ENCODE measurements at regions not wholly inside any gene's neighbourhood (a gene's known extent, or its start where the extent isn't known, plus 50 kb on each side); places are given as distances from the start of the nearest gene placed in this dataset.
A peak's percentile ranks its signal among the peaks of the same experiment; 100 is the strongest.

GRCh38 chr9:23219471-23219870 is 606.6 kb downstream of the ELAVL2 start:
- H3K4me1 ChIP-seq (ENCODE audit: control insufficient read depth, insufficient read depth, low read length): no peaks in the 10 kb centered on the region
- H3K9me3 ChIP-seq (ENCODE audit: control insufficient read depth, insufficient read depth, low read length): no peaks in the 10 kb centered on the region
- no peak overlapping the region for H3K27ac ChIP-seq (ENCODE audit: low read depth, low read length)
- H3K36me3 ChIP-seq (ENCODE audit: control insufficient read depth, insufficient read depth, low read length): no peaks in the 10 kb centered on the region
- no peaks in the 10 kb centered on the region for H3K27me3 ChIP-seq (ENCODE audit: control insufficient read depth, insufficient read depth, low read length)
- H3K9ac ChIP-seq (ENCODE audit: low read depth, low read length): no peak overlapping the region
- no peak overlapping the region for H3K4me3 ChIP-seq (ENCODE audit: low read depth, low read length)

DNA sequence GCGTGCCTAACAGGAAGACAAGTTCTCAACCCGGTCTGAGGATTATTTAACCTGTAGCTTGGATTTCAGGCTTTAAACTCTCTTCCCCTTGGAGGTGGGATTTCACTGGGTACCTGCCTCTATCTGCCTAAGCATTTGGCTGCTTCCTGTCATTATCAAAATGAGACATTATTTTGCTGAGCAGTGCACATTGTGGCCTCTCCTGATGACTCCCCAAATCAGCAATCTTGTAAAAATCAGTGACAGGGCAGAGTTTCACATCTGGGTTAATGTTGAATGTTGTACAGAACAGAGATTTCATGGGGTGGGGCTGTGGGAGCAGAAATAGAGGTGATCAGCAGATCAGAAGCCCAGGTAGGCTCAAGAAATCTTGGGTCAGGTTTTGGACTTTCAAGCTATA is 605.9 kb downstream of the ELAVL2 start:
- Histone ChIP-seq H3K9ac (ENCODE audit: low read depth, low read length) (no peak overlapping the region), H3K4me1 (ENCODE audit: control insufficient read depth, insufficient read depth, low read length) (no peaks in the 10 kb centered on the region), H3K9me3 (ENCODE audit: control insufficient read depth, insufficient read depth, low read length) (no peaks in the 10 kb centered on the region), H3K27ac (ENCODE audit: low read depth, low read length) (no peak overlapping the region), H3K4me3 (ENCODE audit: low read depth, low read length) (no peak overlapping the region), H3K36me3 (ENCODE audit: control insufficient read depth, insufficient read depth, low read length) (no peaks in the 10 kb centered on the region), H3K27me3 (ENCODE audit: control insufficient read depth, insufficient read depth, low read length) (no peaks in the 10 kb centered on the region)

DNA sequence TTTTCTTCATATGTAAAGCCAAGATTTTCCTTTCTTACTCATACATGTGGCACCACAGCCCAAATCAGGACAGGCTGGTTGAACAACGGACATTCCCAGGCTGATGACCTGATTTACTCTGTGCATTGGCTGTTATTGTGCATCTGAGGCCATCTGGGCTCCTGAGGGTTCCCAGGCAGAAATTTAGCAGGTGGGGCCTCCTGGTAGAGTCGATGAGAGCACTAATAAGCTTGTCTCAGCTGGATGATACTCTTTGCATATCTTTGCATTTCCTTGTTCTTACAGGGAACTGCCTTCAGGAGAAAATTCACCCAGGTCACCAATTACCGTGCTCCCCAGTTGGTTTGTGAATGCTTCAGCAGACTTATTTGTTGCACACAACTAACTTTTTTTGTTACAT is 605.1 kb downstream of the ELAVL2 start:
- no peaks in the 10 kb centered on the region for H3K36me3 ChIP-seq (ENCODE audit: control insufficient read depth, insufficient read depth, low read length)
- H3K9ac ChIP-seq (ENCODE audit: low read depth, low read length): no peak overlapping the region
- no peaks in the 10 kb centered on the region for H3K9me3 ChIP-seq (ENCODE audit: control insufficient read depth, insufficient read depth, low read length)

GRCh38 chr9:23229890-23230317 is 596.1 kb downstream of the ELAVL2 start:
- Histone ChIP-seq H3K27ac (ENCODE audit: low read depth, low read length) (peak overlapping the region; percentile 86), H3K4me3 (ENCODE audit: low read depth, low read length) (peak overlapping the region; percentile 49), H3K9ac (ENCODE audit: low read depth, low read length) (no peak overlapping the region), H3K9me3 (ENCODE audit: control insufficient read depth, insufficient read depth, low read length) (no peaks in the 10 kb centered on the region), H3K27me3 (ENCODE audit: control insufficient read depth, insufficient read depth, low read length) (no peaks in the 10 kb centered on the region), H3K4me1 (ENCODE audit: control insufficient read depth, insufficient read depth, low read length) (peaks cover 30% of the 10 kb centered on the region), H3K36me3 (ENCODE audit: control insufficient read depth, insufficient read depth, low read length) (no peaks in the 10 kb centered on the region)

More for the DNA sequence above, 605.1 kb downstream of the ELAVL2 start:
- H3K27me3 ChIP-seq (ENCODE audit: control insufficient read depth, insufficient read depth, low read length): no peaks in the 10 kb centered on the region
- no peaks in the 10 kb centered on the region for H3K4me1 ChIP-seq (ENCODE audit: control insufficient read depth, insufficient read depth, low read length)
- no peak overlapping the region for H3K4me3 ChIP-seq (ENCODE audit: low read depth, low read length)
- no peak overlapping the region for H3K27ac ChIP-seq (ENCODE audit: low read depth, low read length)

DNA sequence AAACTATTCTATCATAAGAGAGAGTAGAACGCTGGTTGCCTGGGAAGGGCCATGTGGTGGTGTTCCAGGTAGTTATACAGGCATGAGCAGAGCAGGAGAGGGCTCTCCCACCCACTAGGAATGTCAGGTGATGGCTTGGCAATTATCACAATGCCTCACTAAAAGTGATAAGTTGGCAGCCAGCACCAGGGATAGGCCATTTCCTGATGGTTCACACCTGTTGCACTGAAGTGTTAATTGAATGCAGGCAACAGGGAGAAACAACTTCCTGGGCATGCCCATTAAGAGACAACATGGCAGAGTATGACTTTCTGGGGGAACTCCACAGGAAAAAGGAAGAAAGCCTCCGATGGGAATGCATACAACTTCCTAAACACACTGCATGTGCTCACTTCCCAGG is 593.2 kb downstream of the ELAVL2 start:
- peaks cover 18% of the 10 kb centered on the region for H3K4me1 ChIP-seq (ENCODE audit: control insufficient read depth, insufficient read depth, low read length)
- H3K27ac ChIP-seq (ENCODE audit: low read depth, low read length): no peak overlapping the region
- no peaks in the 10 kb centered on the region for H3K27me3 ChIP-seq (ENCODE audit: control insufficient read depth, insufficient read depth, low read length)
- no peaks in the 10 kb centered on the region for H3K36me3 ChIP-seq (ENCODE audit: control insufficient read depth, insufficient read depth, low read length)
- no peak overlapping the region for H3K4me3 ChIP-seq (ENCODE audit: low read depth, low read length)
- no peaks in the 10 kb centered on the region for H3K9me3 ChIP-seq (ENCODE audit: control insufficient read depth, insufficient read depth, low read length)
- no peak overlapping the region for H3K9ac ChIP-seq (ENCODE audit: low read depth, low read length)

DNA sequence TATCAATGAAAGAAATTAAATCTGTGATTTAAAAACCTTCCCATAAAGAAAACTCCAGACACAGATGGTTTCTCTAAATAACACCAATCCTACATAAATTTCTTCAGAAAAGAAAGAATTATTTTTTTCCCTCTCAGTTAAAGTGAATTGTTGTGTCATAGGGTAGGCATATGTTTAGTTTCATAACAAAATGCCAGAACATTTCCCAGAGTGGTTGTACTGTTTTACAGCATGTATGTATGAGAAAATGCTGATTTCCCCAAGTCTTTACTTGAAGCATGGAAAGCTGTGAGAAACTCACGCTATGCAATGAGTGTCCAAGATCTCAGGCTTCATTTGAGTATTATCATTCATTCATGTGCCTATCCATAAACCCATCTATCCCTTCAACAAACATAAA is 582.5 kb downstream of the ELAVL2 start:
- no peak overlapping the region for H3K9ac ChIP-seq (ENCODE audit: low read depth, low read length)
- H3K4me1 ChIP-seq (ENCODE audit: control insufficient read depth, insufficient read depth, low read length): no peaks in the 10 kb centered on the region
- no peaks in the 10 kb centered on the region for H3K9me3 ChIP-seq (ENCODE audit: control insufficient read depth, insufficient read depth, low read length)
- H3K27me3 ChIP-seq (ENCODE audit: control insufficient read depth, insufficient read depth, low read length): no peaks in the 10 kb centered on the region
- H3K4me3 ChIP-seq (ENCODE audit: low read depth, low read length): no peak overlapping the region
- H3K36me3 ChIP-seq (ENCODE audit: control insufficient read depth, insufficient read depth, low read length): no peaks in the 10 kb centered on the region
- H3K27ac ChIP-seq (ENCODE audit: low read depth, low read length): no peak overlapping the region

- no peaks in the 10 kb centered on the region for H3K36me3 ChIP-seq (ENCODE audit: control insufficient read depth, insufficient read depth, low read length)
- H3K9me3 ChIP-seq (ENCODE audit: control insufficient read depth, insufficient read depth, low read length): no peaks in the 10 kb centered on the region
- no peaks in the 10 kb centered on the region for H3K27me3 ChIP-seq (ENCODE audit: control insufficient read depth, insufficient read depth, low read length)
- no peaks in the 10 kb centered on the region for H3K4me1 ChIP-seq (ENCODE audit: control insufficient read depth, insufficient read depth, low read length)
- H3K9ac ChIP-seq (ENCODE audit: low read depth, low read length): no peak overlapping the region
- no peak overlapping the region for H3K4me3 ChIP-seq (ENCODE audit: low read depth, low read length)
- no peak overlapping the region for H3K27ac ChIP-seq (ENCODE audit: low read depth, low read length)
These were observed 581.0 kb downstream of the ELAVL2 start for GRCh38 chr9:23245067-23245466.

- H3K4me3 ChIP-seq (ENCODE audit: low read depth, low read length): no peak overlapping the region
- no peaks in the 10 kb centered on the region for H3K36me3 ChIP-seq (ENCODE audit: control insufficient read depth, insufficient read depth, low read length)
- H3K27ac ChIP-seq (ENCODE audit: low read depth, low read length): no peak overlapping the region
- no peak overlapping the region for H3K9ac ChIP-seq (ENCODE audit: low read depth, low read length)
- H3K9me3 ChIP-seq (ENCODE audit: control insufficient read depth, insufficient read depth, low read length): no peaks in the 10 kb centered on the region
- H3K4me1 ChIP-seq (ENCODE audit: control insufficient read depth, insufficient read depth, low read length): peaks cover 5% of the 10 kb centered on the region; the same call in 1 of the 2 replicates
- H3K27me3 ChIP-seq (ENCODE audit: control insufficient read depth, insufficient read depth, low read length): no peaks in the 10 kb centered on the region
These were observed 571.4 kb downstream of the ELAVL2 start for GRCh38 chr9:23254404-23255184.

DNA sequence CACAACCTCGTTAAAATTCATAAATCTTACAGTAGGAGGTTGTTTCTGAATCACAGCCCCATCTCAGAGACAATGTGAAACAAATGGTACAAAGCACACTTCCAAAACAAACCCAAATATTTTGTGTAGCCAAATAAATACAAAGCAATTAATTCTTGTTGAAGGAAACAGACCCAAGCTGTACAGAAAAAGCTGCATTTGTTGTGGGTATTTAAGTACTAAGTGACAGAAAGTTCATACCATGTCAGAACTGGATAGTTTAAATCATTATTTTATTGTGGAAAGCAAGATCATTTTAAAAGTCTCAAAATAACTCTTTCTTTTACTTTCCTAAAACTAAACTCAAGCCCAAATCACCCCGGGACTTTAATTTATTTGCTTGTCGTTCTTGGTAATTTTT is 570.7 kb downstream of the ELAVL2 start:
- Histone ChIP-seq H3K9ac (ENCODE audit: low read depth, low read length) (no peak overlapping the region), H3K27ac (ENCODE audit: low read depth, low read length) (no peak overlapping the region), H3K36me3 (ENCODE audit: control insufficient read depth, insufficient read depth, low read length) (no peaks in the 10 kb centered on the region), H3K4me1 (ENCODE audit: control insufficient read depth, insufficient read depth, low read length) (peaks cover 5% of the 10 kb centered on the region; the same call in 1 of the 2 replicates), H3K9me3 (ENCODE audit: control insufficient read depth, insufficient read depth, low read length) (no peaks in the 10 kb centered on the region), H3K27me3 (ENCODE audit: control insufficient read depth, insufficient read depth, low read length) (no peaks in the 10 kb centered on the region), H3K4me3 (ENCODE audit: low read depth, low read length) (no peak overlapping the region)

GRCh38 chr9:23258569-23258968 is 567.5 kb downstream of the ELAVL2 start:
- Histone ChIP-seq H3K9me3 (ENCODE audit: control insufficient read depth, insufficient read depth, low read length) (no peaks in the 10 kb centered on the region), H3K9ac (ENCODE audit: low read depth, low read length) (no peak overlapping the region)

GRCh38 chr9:23278561-23278960 is 547.5 kb downstream of the ELAVL2 start:
- no peaks in the 10 kb centered on the region for H3K4me1 ChIP-seq (ENCODE audit: control insufficient read depth, insufficient read depth, low read length)
- H3K9ac ChIP-seq (ENCODE audit: low read depth, low read length): no peak overlapping the region
- H3K9me3 ChIP-seq (ENCODE audit: control insufficient read depth, insufficient read depth, low read length): no peaks in the 10 kb centered on the region
- no peaks in the 10 kb centered on the region for H3K27me3 ChIP-seq (ENCODE audit: control insufficient read depth, insufficient read depth, low read length)
- no peaks in the 10 kb centered on the region for H3K36me3 ChIP-seq (ENCODE audit: control insufficient read depth, insufficient read depth, low read length)
- H3K27ac ChIP-seq (ENCODE audit: low read depth, low read length): no peak overlapping the region
- no peak overlapping the region for H3K4me3 ChIP-seq (ENCODE audit: low read depth, low read length)

More at GRCh38 chr9:23258569-23258968, 567.5 kb downstream of the ELAVL2 start:
- Histone ChIP-seq H3K27me3 (ENCODE audit: control insufficient read depth, insufficient read depth, low read length) (no peaks in the 10 kb centered on the region), H3K36me3 (ENCODE audit: control insufficient read depth, insufficient read depth, low read length) (no peaks in the 10 kb centered on the region), H3K4me3 (ENCODE audit: low read depth, low read length) (no peak overlapping the region), H3K4me1 (ENCODE audit: control insufficient read depth, insufficient read depth, low read length) (peaks cover 5% of the 10 kb centered on the region; the same call in 1 of the 2 replicates), H3K27ac (ENCODE audit: low read depth, low read length) (no peak overlapping the region)

Data from HUES48 (cell line).